ENCODE measurements at regions not wholly inside any gene's neighbourhood (a gene's known extent, or its start where the extent isn't known, plus 50 kb on each side); places are given as distances from the start of the nearest gene placed in this dataset.
A peak's percentile ranks its signal among the peaks of the same experiment; 100 is the strongest.
"Not testable (repeated sequence)": the region's sequence is repeated elsewhere in the genome, so short reads cannot be mapped to it uniquely, and the experiment has no call there.

DNA sequence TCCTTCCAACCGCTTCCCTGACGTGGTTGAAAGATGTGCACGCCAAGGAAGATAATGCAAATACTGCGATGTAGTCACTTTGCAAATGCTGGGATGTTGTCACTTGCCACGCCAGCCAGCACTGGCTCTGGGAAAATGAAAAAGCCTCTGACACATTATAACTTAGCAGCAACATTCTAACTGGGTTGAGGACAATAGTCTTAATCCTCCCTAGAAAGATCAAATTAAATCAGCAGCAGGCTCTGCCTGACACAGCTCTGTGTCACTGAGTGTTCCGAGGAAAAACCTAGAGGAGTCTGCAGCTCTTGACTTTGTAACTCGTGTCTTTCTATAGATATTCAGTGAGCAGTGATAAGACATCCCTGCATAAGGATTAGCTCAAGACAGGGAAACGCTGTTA, 380.1 kb upstream of the FRG1 start:
- in situ Hi-C loops (cut with MboI; ENCODE audit: low pct_unique_long_range_greater_than_20kb in 2 of 9, low sequenced_read_pairs in 9 of 9, unreplicated experiment in 9 of 9); H3K27ac ChIP-seq; H3K4me3 ChIP-seq; H3K4me1 ChIP-seq (replicated peaks in 1 of 2): not testable (repeated sequence)
- WGBS, 10 experiments, result 0 to 60% (median 0%) methylated on average over 1 to 2 of the region's 8 CpGs; no CpG with 5 or more reads in 7 of the 10 experiments
- peak in 4 of 8 experiments; percentile 51 to 93 (median 84) for ATAC-seq (replicated peaks in 6 of 8)

DNA sequence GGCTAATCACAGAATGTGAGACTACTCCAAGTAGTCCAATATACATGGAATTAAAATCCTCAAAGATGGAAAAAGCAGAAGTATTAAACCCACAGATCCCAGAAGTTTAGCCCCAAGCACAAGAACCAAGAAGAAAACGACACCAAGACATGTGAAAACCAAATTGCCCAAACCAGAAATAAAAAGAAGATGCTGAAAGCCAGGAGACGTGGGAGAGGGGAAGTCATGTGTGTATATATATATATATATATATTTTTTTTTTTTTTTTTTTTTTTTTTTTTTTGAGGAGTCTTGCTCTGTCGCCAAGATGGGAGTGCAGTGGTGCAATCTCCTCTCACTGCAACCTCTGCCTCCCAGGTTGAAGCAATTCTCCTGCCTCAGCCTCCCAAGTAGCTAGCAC, 376.9 kb upstream of the FRG1 start:
- H3K4me3 ChIP-seq; H3K27ac ChIP-seq; H3K4me1 ChIP-seq (replicated peaks in 1 of 2); ATAC-seq (replicated peaks in 6 of 8); in situ Hi-C loops (cut with MboI; ENCODE audit: low pct_unique_long_range_greater_than_20kb in 2 of 9, low sequenced_read_pairs in 9 of 9, unreplicated experiment in 9 of 9): not testable (repeated sequence)
- no CpG with 5 or more reads among the region's 3 CpGs for WGBS, 10 experiments

DNA sequence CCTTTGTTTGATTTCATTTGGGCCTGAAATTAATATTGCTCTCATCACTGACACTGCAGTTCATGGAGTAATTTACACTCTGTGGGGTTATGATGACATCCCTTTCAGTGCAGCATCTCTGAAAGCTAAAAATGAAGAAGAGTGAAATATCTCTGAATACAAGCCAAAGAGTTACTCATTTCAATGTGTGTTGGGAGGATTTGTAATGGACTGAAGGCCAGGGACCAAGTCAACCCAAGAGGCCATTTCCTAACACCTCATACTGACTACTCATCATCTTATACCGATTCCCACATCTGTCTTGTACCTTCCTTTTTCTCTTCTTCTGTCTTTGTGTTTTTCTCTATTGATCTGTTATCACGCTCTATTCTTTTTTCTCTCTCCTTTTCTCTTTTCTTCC, 374.4 kb upstream of the FRG1 start:
- H3K4me3 ChIP-seq; ATAC-seq (replicated peaks in 6 of 8); H3K4me1 ChIP-seq (replicated peaks in 1 of 2); H3K27ac ChIP-seq; in situ Hi-C loops (cut with MboI; ENCODE audit: low pct_unique_long_range_greater_than_20kb in 2 of 9, low sequenced_read_pairs in 9 of 9, unreplicated experiment in 9 of 9): not testable (repeated sequence)
- 20 to 100% (median 79%) methylated on average over 1 to 2 of the region's 2 CpGs; no CpG with 5 or more reads in 1 of the 10 experiments for WGBS, 10 experiments

DNA sequence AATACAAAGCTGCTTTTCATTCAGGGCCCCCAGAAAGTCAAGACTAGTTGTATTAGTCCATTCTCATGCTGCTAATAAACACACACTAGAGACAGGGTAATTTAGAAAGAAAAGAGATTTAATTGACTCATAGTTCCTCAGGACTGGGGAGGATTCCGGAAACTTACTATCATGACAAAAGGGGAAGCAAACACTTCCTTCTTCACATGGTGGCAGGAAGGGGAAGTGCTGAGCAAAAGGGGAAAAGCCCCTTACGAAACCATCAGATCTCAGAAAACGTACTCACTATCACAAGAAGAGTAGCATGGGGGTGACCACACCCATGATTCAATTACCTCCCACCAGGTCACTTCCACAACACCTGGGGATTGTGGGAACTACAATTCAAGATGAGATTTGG, 373.8 kb upstream of the FRG1 start:
- 0 to 88% (median 50%) methylated on average over 1 to 3 of the region's 3 CpGs; no CpG with 5 or more reads in 3 of the 10 experiments for WGBS, 10 experiments
- H3K27ac ChIP-seq; H3K4me3 ChIP-seq; in situ Hi-C loops (cut with MboI; ENCODE audit: low pct_unique_long_range_greater_than_20kb in 2 of 9, low sequenced_read_pairs in 9 of 9, unreplicated experiment in 9 of 9); H3K4me1 ChIP-seq (replicated peaks in 1 of 2); ATAC-seq (replicated peaks in 6 of 8): not testable (repeated sequence)

DNA sequence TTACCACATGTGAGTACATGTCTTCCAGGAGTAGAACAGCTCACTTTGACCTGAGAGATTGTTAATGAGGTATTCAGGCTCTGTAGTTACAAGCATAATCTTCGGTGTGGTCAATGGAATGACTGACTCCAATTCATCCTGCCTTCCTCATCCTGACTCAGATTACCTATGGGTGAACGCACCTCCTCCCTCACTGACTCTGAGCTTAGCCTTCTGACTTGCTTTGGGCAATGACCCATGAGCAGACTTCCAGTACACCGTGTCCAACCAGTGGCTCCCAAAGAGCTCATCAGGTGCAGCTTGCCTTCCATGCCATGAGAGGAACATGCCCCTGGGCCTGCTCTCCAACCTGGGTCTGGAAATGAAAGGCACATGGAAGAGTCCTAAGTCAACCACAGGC, 361.0 kb upstream of the FRG1 start:
- WGBS, 10 experiments, result 0 to 80% (median 0%) methylated on average over 1 of the region's 3 CpGs; no CpG with 5 or more reads in 7 of the 10 experiments
- H3K4me3 ChIP-seq; in situ Hi-C loops (cut with MboI; ENCODE audit: low pct_unique_long_range_greater_than_20kb in 2 of 9, low sequenced_read_pairs in 9 of 9, unreplicated experiment in 9 of 9); ATAC-seq (replicated peaks in 6 of 8); H3K4me1 ChIP-seq (replicated peaks in 1 of 2); H3K27ac ChIP-seq: not testable (repeated sequence)

DNA sequence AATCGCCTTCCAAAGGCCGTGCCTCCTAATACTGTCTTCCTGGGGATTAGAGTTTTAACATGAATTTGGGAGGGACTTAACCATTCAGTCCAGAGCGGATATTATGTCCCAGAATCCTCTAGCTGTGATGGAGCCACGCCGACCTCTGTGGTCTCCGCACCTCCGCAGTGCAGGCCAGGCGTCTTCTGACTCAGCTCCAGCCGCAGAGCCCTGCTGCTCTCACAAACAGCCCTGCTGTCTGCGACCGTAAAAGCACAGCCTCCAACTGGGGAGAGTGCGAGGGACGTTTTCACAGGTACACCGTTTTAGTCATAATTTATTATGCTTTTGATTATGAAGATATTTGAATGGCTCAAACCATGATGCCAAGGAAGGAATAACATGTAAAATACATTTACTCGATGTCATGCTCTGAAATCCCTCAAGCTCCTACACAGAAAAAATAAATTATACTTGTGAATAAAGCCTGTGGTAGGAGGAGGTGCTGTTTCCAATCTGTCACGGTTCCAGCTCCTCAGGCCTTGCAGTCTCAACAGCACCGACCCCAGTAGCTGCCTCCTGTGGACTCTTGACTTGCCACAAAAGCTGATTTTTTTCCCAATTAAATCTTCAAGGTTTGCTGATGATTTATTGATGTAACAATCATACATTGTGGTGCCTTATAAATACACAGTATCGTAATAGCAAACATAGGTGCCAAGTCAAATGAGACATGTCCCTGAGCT, 353.6 kb upstream of the FRG1 start:
- peak in 2 of 8 experiments; percentile 15 to 86 for ATAC-seq (replicated peaks in 6 of 8)
- H3K4me1 ChIP-seq (replicated peaks in 1 of 2); H3K27ac ChIP-seq; in situ Hi-C loops (cut with MboI; ENCODE audit: low pct_unique_long_range_greater_than_20kb in 2 of 9, low sequenced_read_pairs in 9 of 9, unreplicated experiment in 9 of 9); H3K4me3 ChIP-seq: not testable (repeated sequence)
- WGBS, 10 experiments, result 13 to 100% (median 72%) methylated on average over 1 to 11 of the region's 18 CpGs; no CpG with 5 or more reads in 4 of the 10 experiments

DNA sequence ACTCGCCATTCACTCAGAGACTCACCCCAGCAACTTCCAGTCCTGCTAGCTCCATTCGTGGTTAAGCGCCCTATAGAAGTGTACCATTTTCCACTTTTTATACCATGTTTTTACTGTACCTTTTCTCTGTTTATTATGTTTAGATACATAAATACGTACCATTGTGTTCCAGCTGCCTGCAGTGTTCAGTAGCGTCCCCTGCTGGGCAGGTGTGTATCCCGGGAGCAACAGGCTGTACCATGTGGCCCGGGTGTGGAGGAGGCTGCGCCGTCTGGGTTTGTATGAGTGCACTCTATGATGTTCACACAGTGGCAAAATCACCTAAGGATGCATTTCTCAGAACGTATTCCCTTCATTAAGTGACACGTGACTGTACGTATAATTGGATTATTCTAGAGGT, 351.5 kb upstream of the FRG1 start:
- not testable (repeated sequence) for ATAC-seq (replicated peaks in 6 of 8)

DNA sequence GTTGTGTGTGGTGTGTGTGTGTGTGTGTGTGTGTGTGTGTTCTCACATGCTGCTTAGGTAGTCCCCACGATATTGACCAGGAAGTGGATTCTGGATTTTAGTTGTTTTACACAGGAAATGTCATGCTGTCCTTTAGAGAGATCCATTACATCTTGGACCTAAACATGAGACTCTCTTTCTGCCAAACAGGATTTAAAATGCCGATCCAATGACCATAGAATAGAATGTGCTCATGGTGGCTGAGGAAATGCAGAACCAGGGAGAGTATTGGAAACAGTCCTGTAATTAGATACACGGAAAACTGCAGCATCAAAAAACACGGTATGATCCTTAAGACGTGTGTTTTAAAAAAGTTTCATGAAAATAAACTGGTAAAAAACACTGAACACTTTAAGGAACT, 347.8 kb upstream of the FRG1 start:
- Histone ChIP-seq H3K27ac (no peak overlapping the region), H3K4me1 (replicated peaks in 1 of 2) (no peaks in the 10 kb centered on the region), H3K4me3 (no peak overlapping the region)
- in situ Hi-C loops (cut with MboI; ENCODE audit: low pct_unique_long_range_greater_than_20kb in 2 of 9, low sequenced_read_pairs in 9 of 9, unreplicated experiment in 9 of 9), result no loop called here
- 0 to 92% (median 60%) methylated on average over 1 to 4 of the region's 5 CpGs; no CpG with 5 or more reads in 3 of the 10 experiments for WGBS, 10 experiments
- no peak for ATAC-seq (replicated peaks in 6 of 8)

More for the DNA sequence above, 351.5 kb upstream of the FRG1 start:
- H3K4me3 ChIP-seq; in situ Hi-C loops (cut with MboI; ENCODE audit: low pct_unique_long_range_greater_than_20kb in 2 of 9, low sequenced_read_pairs in 9 of 9, unreplicated experiment in 9 of 9); H3K27ac ChIP-seq; H3K4me1 ChIP-seq (replicated peaks in 1 of 2): not testable (repeated sequence)
- WGBS, 10 experiments, result 60 to 100% (median 81%) methylated on average over 1 to 5 of the region's 12 CpGs; no CpG with 5 or more reads in 5 of the 10 experiments

DNA sequence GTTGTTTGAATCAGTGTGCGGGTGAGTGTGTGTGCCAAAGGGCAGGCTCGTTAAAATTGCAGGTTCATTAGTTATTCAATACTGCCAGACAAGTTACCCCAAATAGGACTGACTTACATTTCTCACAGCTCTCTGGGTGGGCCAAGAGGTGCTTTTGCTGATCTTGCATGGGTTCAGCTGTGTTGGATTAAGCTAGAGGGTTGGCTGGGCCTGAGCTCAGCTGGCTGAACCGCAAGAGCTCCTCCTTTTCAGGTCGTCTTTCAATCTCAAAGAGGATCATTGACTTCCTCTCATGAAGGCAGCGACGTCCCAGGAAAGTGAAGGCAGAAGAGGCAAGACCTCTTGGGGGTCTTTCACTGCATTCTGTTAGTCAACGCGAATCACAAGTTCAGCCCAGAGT, 343.3 kb upstream of the FRG1 start:
- H3K4me3 ChIP-seq, result no peak overlapping the region
- WGBS, 10 experiments, result 20 to 80% (median 61%) methylated on average over 1 to 6 of the region's 8 CpGs; no CpG with 5 or more reads in 5 of the 10 experiments
- H3K4me1 ChIP-seq (replicated peaks in 1 of 2), result no peaks in the 10 kb centered on the region
- H3K27ac ChIP-seq, result no peak overlapping the region
- no peak for ATAC-seq (replicated peaks in 6 of 8)
- in situ Hi-C loops (cut with MboI; ENCODE audit: low pct_unique_long_range_greater_than_20kb in 2 of 9, low sequenced_read_pairs in 9 of 9, unreplicated experiment in 9 of 9), result no loop called here

DNA sequence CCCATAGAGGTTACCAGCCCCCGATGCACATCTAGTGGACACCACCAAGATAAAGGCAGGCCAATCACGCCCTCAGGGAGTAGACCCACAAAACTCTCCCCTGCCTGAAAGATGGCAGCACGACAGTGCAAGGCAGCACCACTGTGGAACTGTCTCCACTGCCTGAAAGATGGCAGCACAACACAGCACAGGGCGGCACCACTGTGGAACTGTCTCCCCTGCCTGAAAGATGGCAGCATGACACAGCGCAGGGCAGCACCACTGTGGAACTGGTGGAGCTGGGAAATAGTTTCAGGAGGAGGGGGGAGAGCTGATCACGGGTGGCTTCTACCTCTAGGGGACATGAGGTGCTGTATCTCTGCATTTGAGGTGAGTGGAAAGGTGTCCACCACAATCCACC, 340.4 kb upstream of the FRG1 start:
- no peak overlapping the region for H3K4me3 ChIP-seq
- no peaks in the 10 kb centered on the region for H3K4me1 ChIP-seq (replicated peaks in 1 of 2)
- in situ Hi-C loops (cut with MboI; ENCODE audit: low pct_unique_long_range_greater_than_20kb in 2 of 9, low sequenced_read_pairs in 9 of 9, unreplicated experiment in 9 of 9), result no loop called here
- ATAC-seq (replicated peaks in 6 of 8), result peak in 1 of 8 experiments; percentile 52
- WGBS, 10 experiments, result 76 to 82% methylated on average over 2 to 3 of the region's 6 CpGs; no CpG with 5 or more reads in 8 of the 10 experiments
- no peak overlapping the region for H3K27ac ChIP-seq

DNA sequence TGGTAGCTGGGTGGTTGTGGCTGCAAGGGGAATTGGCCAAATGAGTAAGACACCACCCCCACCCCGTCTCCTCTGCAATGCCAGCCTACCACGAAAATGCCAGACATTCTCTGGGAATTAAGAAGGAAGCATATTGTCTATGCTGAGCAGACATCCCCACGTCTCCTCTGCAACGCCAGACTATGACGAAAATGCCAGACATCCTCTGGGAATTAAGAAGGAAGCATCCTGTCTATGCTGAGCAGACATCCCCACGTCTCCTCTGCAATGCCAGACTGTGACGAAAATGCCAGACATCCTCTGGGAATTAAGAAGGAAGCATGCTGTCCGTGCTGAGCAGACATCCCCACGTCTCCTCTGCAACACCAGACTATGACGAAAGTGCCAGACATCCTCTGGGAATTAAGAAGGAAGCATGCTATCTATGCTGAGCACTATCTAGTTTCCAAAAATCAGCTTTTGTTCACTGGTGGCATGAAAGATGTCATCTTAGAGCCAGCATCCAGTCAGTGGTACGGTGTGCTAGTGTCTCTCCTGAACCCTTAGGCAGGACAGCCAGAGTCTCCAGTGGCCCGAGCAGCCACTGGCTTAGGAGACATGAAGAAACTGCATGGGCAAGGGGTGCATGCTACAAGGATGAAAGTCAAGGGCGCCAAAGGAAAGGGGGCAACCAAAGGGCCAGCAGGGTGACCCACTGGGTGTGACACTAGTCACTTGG, 339.8 kb upstream of the FRG1 start:
- 0 to 83% (median 69%) methylated on average over 2 to 6 of the region's 13 CpGs; no CpG with 5 or more reads in 3 of the 10 experiments for WGBS, 10 experiments

DNA sequence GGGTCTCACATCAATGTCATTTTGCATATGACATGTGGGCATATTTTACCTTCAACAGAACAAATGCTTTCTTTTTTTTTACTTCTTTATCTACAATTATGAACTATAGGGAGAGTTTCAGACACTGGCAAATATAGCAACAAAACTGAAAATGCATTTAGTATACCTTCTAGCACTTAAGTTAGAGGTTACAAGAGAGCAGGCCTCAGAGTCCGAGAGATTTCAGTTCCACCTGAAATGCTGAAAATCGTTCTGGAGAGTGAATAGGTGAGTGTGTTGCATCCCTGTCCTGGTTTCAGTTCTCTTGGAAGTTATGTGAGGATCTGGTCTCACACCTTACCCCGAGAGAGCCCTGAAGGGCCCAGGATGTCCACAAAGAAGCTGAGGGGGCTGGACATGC, 337.8 kb upstream of the FRG1 start:
- in situ Hi-C loops (cut with MboI; ENCODE audit: low pct_unique_long_range_greater_than_20kb in 2 of 9, low sequenced_read_pairs in 9 of 9, unreplicated experiment in 9 of 9), result not testable (repeated sequence)

More for the DNA sequence above, 339.8 kb upstream of the FRG1 start:
- Histone ChIP-seq H3K4me1 (replicated peaks in 1 of 2) (no peaks in the 10 kb centered on the region), H3K4me3 (no peak overlapping the region), H3K27ac (no peak overlapping the region)
- ATAC-seq (replicated peaks in 6 of 8), result no peak
- in situ Hi-C loops (cut with MboI; ENCODE audit: low pct_unique_long_range_greater_than_20kb in 2 of 9, low sequenced_read_pairs in 9 of 9, unreplicated experiment in 9 of 9), result no loop called here

DNA sequence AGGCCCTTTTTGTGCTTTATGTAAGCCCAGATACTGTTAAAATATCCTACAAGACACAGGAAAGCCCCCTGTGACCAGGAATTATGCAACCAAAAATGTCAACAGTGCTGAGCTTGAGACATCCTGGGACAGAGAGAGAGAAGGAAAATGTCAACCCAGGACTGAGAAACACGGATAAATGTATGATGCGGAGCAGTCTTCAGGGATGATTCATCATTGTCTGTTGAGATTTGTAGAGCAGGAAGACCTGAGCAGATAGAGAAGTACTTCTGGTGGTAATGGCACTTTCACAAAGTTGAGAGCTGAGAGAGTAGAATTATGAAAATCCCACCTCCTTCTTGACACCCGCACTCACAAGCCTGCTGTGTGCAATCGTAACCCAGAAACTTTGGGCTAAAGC, 330.1 kb upstream of the FRG1 start:
- in situ Hi-C loops (cut with MboI; ENCODE audit: low pct_unique_long_range_greater_than_20kb in 2 of 9, low sequenced_read_pairs in 9 of 9, unreplicated experiment in 9 of 9); ATAC-seq (replicated peaks in 6 of 8): not testable (repeated sequence)
- 80% methylated on average over 1 of the region's 4 CpGs; no CpG with 5 or more reads in 9 of the 10 experiments for WGBS, 10 experiments

More for the DNA sequence above, 337.8 kb upstream of the FRG1 start:
- WGBS, 10 experiments, result 0 to 33% methylated on average over 1 of the region's 3 CpGs; no CpG with 5 or more reads in 8 of the 10 experiments
- not testable (repeated sequence) for H3K4me3 ChIP-seq; H3K27ac ChIP-seq; H3K4me1 ChIP-seq (replicated peaks in 1 of 2); ATAC-seq (replicated peaks in 6 of 8)

More for the DNA sequence above, 330.1 kb upstream of the FRG1 start:
- not testable (repeated sequence) for H3K4me1 ChIP-seq (replicated peaks in 1 of 2); H3K4me3 ChIP-seq; H3K27ac ChIP-seq

Measured in motor neuron (in vitro differentiated cells).